ENCODE measurements at regions not wholly inside any gene's neighbourhood (a gene's known extent, or its start where the extent isn't known, plus 50 kb on each side); places are given as distances from the start of the nearest gene placed in this dataset.

- Histone ChIP-seq H2AFZ (no peak overlapping the region), H3K27ac (ENCODE audit: low read depth) (no peak overlapping the region), H3K27me3 (ENCODE audit: insufficient read depth) (no peaks in the 10 kb centered on the region), H3K4me2 (no peak overlapping the region), H3K9me2 (ENCODE audit: insufficient read depth) (0 out of 2 replicates have a peak, but pooled peaks cover 4% of the 10 kb centered on the region), H4K20me1 (replicated peaks; ENCODE audit: insufficient read depth) (no peaks in the 10 kb centered on the region), H3K4me1 (ENCODE audit: insufficient read depth) (no peaks in the 10 kb centered on the region), H3F3A (replicated peaks; ENCODE audit: low read depth) (no peaks in the 10 kb centered on the region), H3K79me2 (replicated peaks; ENCODE audit: insufficient read depth) (no peaks in the 10 kb centered on the region), H3K36me3 (ENCODE audit: insufficient read depth) (no peaks in the 10 kb centered on the region), H3K4me3 (no peak overlapping the region)
- ATAC-seq, result no peak
- no peaks in the 10 kb centered on the region for H3K9me3 Mint-ChIP-seq
- H3K4me1 Mint-ChIP-seq, result 0 out of 3 replicates have a peak, but pooled peaks cover 7% of the 10 kb centered on the region
- no peak for TF ChIP-seq CREB1 (CRISPR knock-in tag; IDR thresholded peaks at IDR 0.05; ENCODE audit: low read depth)
- no peak for TF ChIP-seq ZNF462 (CRISPR knock-in tag; IDR thresholded peaks at IDR 0.05)
- no peak for TF ChIP-seq ZNF331 (CRISPR knock-in tag; IDR thresholded peaks at IDR 0.05; ENCODE audit: low read depth)
- no peak for TF ChIP-seq JUNB (IDR thresholded peaks at IDR 0.05; ENCODE audit: unreplicated experiment)
- TF ChIP-seq ZNF114 (CRISPR knock-in tag; IDR thresholded peaks at IDR 0.05), result no peak
- no peak for TF ChIP-seq STAT1 (IDR thresholded peaks at IDR 0.05; ENCODE audit: unreplicated experiment)
- TF ChIP-seq ETS1 (IDR thresholded peaks at IDR 0.05), result no peak
- no peak for TF ChIP-seq NANOG (IDR thresholded peaks at IDR 0.05; ENCODE audit: borderline replicate concordance)
- no peak overlapping the region for H3K27ac Mint-ChIP-seq
- H3K27me3 Mint-ChIP-seq (ENCODE audit: insufficient read depth, low read depth, poor library complexity), result no peaks in the 10 kb centered on the region
- no peak overlapping the region for H3K4me3 Mint-ChIP-seq
- no peaks in the 10 kb centered on the region; the same call in 2 of the 3 replicates for H3K36me3 Mint-ChIP-seq (ENCODE audit: low read depth)
- DNase-seq (ENCODE audit: low spot score), result no peak
Observed at GRCh38 chr7:13165854-13166253, 478.4 kb downstream of the ARL4A start.

Data from GM23338 (cell line).